ENCODE measurements at regions not wholly inside any gene's neighbourhood (a gene's known extent, or its start where the extent isn't known, plus 50 kb on each side); places are given as distances from the start of the nearest gene placed in this dataset.

DNA sequence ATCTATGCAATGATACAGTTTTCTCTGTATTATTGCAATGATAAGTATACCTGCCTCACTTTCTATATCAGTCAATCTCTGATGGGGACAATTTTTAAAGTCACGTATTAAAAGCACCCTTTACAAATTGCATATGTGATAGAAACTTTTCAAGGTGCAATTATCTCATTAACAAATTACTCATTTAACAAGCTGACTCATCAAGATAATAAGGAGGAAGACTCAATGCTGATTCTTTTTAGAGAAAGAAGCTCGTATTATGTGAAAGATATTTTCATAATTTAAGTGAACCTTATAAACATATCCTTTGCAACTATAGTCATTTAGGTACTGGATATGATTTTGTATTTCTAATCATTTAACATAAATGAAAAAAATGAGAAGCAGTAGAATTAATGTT lies 1080.9 kb upstream of the TENM3 start:
- TF ChIP-seq, protein P1, sequence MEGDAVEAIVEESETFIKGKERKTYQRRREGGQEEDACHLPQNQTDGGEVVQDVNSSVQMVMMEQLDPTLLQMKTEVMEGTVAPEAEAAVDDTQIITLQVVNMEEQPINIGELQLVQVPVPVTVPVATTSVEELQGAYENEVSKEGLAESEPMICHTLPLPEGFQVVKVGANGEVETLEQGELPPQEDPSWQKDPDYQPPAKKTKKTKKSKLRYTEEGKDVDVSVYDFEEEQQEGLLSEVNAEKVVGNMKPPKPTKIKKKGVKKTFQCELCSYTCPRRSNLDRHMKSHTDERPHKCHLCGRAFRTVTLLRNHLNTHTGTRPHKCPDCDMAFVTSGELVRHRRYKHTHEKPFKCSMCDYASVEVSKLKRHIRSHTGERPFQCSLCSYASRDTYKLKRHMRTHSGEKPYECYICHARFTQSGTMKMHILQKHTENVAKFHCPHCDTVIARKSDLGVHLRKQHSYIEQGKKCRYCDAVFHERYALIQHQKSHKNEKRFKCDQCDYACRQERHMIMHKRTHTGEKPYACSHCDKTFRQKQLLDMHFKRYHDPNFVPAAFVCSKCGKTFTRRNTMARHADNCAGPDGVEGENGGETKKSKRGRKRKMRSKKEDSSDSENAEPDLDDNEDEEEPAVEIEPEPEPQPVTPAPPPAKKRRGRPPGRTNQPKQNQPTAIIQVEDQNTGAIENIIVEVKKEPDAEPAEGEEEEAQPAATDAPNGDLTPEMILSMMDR (IDR thresholded peaks at IDR 0.05 in 8 of 11, conservative IDR thresholded peaks at IDR 0.05 in 3 of 11), result no peak
- TF ChIP-seq POLR2A (IDR thresholded peaks at IDR 0.05), result no peak
